Stimulated activated CD8-positive, alpha-beta memory T cell treated with anti-CD3 and anti-CD28 coated beads, Interleukin-15, amount 100 ng/mL, for 4 hours (primary cell): ENCODE measurements at regions not wholly inside any gene's neighbourhood (a gene's known extent, or its start where the extent isn't known, plus 50 kb on each side); places are given as distances from the start of the nearest gene placed in this dataset.
"Not testable (repeated sequence)": the region's sequence is repeated elsewhere in the genome, so short reads cannot be mapped to it uniquely, and the experiment has no call there.

ENCODE experiments used
- DNase-seq, 2 donors: peaks; one replicate each; pipeline ENCODE4 v3.0.0-alpha.2; 2020; ENCODE audit warnings: low read depth in 2 of 2

DNA sequence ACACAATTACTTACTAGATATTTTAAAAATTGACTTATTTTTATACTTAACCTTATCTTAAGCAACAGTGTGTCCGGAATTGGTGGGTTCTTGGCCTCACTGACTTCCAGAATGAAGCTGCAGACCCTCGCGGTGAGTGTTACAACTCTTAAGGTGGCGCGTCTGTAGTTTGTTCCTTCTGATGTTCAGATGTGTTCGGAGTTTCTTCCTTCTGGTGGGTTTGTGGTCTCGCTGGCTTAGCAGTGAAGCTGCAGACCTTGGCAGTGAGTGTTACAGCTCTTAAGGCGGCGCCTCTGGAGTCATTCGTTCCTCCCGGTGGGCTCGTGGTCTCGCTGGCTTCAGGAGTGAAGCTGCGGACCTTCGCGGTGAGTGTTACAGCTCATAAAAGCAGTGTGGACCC is 322.5 kb upstream of the CITED2 start:
- DNase-seq, result not testable (repeated sequence)

DNA sequence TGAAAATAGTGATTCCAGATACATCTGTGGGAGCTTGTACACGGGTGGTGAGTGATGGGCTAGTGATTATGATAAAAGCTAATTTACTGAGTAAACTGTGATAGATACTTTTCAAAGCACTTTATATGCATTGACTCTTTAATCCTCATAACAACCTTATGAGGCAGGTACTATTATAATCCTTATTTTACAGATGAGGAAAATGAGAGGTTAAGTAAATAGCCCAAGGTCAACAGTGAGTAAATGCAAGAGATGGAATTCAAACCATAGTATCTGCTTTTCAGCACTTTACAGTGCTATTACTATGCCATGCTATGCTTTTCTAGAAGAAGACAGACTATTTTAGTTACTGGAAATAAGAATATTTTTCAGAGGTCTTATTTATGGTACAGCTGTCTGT is 320.9 kb upstream of the CITED2 start:
- no peak for DNase-seq

DNA sequence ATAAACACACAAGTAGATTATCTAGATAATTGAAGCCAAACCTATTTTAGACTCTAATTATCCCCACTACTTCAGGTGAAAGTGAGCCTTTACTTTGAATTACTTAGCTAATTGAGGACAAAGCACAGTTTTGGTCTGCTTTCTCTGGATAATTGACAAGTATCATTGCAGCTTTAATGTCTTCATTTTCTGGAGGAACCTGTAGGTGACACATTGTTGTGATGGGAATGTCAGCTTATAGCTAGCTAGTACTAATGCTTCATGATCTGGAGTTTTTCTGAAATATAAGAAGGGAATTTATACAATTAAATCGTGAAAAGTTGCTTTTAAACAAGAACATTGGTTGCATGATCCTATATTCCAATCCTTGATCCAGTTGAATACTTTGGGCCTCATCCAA is 319.3 kb upstream of the CITED2 start:
- DNase-seq, result no peak

DNA sequence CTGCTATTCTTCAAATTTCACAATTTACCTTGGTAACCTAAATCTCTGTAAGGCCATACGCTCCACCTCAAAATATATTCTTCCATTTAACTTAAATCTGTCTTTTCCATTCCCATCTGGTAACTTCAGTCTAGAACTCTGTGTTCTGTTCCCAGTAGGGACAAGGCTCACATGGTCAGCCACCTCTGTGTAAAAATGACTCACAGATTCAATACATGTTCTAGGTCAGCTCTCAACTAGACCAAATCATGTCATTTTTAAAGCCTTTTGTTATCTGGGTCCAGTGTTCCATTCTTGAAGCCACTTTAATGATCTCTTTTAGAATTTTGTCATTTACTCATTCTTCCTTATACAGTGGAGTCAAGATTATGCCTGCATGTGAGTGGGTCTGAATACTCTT is 315.6 kb upstream of the CITED2 start:
- no peak for DNase-seq

DNA sequence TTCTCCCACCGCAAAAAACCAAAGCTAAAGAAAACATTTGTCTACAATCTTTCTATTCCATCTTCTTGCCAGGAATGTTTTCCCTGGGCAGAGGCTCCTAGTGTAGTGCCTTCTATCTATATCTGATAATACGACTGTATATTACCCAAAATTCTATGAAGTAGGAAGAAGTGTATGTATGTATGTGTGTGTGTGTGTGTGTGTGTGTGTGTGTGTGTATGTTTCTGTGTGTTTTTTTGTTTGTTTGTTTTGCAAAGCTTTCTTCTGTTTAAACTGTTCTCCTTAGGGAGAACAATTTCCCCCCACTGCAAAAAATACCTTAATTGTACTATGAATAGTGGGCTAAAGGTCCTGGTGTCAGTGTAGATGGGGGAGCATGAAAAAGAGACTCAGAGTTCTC is 312.6 kb upstream of the CITED2 start:
- DNase-seq, result no peak

DNA sequence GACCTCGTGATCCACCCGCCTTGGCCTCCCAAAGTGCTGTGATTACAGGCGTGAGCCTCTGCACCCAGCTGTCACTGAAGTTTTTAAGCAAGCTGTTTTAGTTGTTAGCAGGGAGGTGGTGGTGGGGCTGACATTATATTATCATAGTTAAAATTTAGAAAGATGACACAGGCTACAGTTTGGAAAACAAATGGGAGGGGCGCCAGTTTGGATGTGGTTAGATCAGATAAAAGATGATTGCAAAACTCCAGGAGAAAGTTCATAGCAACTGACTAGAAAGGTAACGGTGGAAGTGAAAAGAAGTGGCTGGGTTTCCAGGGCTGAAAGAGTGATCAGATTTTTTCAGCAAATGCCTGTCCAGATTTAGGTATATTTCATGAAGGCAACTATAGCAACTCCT is 311.9 kb upstream of the CITED2 start:
- no peak for DNase-seq

DNA sequence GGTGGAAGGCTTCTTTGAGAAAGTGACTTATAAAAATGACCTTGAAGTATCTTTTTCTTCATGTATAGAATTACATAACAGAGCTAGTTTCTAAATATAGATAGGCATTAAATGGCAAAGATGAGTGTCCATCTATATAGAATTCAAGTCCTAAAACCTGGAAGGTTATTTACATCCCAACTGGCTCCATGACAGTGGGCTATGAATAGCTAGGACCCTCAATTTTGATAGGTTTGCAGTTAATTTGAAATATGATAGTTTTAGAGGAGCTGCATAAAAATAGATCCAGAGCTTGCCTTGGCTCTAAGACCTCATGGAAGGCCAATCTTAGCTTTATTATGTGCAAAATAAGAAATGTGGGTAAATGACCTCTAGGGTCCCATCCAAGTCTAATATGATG is 310.6 kb upstream of the CITED2 start:
- DNase-seq, result no peak

DNA sequence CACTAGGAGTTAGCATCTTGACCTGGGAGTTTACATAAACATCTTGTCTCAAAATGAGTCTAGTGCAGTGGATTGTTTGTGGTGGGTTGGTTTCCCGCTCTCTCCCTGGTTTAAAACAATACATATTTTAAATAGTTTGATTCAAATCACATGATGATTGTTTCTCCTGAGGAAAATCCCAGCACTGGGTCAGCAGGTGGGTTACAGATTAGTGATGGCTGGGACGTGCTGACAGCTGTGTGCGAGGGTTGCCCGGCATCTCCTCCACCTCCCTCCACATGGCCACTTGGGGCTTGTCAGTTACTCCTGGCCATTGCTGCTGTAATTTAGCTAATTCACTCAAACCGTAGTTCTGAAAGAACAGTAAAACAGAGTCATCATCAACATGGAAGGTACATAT is 306.4 kb upstream of the CITED2 start:
- no peak for DNase-seq

DNA sequence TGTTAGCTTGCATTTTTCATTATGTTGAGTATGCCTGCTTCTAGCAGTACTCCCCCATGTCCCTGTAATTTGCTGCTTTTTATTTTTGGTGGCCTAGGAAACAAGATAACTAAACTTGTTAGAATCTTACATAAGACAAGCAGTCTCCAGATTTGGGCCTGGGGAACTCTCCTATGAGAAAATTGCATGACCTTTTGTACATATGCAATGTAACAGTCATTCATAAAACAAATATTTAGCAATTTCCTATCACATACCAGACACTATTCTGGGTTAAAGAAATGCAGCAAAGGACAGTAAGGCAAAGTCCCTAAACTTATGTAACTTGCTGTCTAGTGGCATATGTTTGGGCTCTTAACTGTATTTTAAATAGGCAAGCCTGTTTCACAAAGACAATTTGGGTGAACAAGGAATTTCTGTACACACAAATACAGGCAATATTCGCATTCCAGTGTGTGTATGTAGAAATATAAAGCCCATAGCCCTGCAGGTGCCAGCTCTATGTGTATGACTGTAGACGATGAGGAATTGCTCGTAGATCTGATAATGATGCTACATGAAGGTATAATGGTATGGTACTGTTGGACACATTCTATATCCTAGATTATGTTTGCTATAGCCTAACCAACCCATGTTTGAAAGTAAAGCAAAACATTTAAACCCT is 305.2 kb upstream of the CITED2 start:
- DNase-seq, result no peak

DNA sequence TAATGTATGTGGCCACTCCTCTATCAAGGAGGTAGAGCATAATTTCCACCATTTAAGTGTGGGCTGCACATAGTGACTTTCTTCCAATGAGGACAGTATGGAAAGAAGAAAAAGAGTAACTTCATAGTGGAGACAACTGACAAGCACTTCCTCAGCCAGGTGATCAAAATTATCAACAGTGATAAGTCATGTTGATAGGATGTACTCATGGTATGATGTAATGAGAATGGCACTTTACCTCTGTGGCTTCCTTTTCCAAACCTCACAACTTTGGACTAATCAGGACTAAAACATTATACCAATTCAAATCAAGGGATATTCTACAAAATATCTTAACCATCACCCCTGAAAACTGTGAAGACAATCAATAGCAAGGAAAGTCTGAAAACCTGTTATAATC is 302.3 kb upstream of the CITED2 start:
- no peak for DNase-seq

DNA sequence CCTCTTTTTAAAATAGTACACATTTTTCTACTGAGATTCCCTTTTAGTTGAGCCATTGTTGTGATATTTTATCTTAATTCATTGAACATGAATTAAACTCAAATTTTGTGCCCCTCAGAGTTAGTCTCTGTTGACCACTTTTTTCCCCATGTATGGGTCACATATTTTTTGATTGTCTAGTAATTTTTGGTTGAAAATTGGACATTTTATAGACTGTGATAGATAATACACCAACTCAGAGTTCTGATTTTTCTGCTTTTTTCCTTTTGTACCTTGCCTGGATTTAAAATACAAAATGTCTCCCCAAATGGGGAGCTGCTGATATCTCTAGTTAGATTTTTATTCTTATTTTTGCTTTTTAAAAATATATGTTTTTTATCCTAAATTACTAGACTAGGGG is 291.8 kb upstream of the CITED2 start:
- DNase-seq, result no peak

DNA sequence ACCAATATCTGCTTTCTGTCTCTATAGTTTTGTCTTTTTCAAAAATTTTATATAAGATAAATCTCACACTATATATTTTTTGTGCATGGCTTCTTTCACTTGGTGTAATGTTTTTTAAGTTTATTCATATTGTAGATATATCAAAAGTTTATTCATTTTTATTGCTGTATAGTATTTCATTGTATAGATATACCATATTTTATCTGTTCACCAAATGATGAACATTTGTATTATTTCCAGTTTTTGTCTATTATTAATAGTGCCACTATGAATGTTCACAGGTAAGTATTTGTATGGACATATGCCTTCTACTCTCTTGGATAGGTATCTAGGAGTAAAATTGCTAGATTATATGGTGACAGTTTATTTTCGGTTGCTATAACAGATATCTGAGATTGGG is 289.5 kb upstream of the CITED2 start:
- DNase-seq, result no peak

DNA sequence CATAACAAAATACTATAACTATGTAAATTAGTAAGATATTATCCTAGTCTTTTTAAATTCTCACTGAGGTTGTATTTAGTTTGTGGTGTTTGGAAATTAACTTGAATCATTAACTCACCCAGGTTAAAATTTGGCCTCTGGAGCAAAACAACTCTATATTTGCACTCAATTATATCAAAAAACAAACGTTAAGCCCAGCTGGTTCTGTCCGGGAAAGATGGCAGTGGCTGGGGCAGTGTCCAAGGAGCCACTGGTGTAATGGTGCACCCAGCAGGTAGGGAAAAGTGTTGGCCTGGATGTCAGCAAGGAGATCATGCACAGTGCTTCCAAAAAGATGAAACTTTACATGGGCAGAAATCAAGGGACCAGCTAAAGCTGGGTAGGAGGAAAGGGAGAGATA is 285.3 kb upstream of the CITED2 start:
- DNase-seq, result no peak

DNA sequence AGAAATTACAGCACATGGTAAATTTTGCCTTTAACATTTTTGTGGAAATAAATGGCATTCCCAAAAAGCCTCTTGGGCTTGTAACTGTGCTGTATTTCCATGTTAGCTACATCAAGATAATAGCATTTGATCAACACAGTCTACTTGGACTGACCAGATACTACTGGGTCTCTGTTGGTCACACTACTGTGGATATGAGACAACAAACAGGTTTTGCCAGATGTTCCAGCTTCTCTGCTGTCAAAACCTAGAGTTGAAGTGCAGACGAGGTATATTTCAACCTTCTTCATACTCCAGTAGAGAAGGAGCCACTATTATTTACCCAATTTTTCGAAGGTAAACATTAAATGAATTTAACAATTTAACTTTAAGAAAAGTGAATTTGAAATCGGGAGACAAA is 284.7 kb upstream of the CITED2 start:
- DNase-seq, result no peak

DNA sequence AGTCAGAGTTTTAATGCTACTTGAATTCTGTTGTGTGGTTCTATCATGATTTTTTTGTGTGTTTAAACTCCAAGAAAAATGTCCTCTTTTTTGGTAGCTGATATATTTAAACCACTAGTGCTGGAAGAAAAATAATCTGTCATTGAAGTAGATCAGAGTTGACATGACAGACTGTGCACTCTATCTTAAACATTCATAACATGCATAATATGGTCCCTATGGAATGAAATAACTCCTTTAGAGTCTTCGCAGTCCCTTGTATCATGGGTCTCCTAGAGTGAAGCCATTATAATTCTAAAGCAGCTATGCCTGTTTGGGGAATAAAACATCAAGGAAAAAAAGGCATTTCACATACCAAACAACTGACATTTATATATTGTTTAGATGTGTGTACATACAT is 282.7 kb upstream of the CITED2 start:
- no peak for DNase-seq

DNA sequence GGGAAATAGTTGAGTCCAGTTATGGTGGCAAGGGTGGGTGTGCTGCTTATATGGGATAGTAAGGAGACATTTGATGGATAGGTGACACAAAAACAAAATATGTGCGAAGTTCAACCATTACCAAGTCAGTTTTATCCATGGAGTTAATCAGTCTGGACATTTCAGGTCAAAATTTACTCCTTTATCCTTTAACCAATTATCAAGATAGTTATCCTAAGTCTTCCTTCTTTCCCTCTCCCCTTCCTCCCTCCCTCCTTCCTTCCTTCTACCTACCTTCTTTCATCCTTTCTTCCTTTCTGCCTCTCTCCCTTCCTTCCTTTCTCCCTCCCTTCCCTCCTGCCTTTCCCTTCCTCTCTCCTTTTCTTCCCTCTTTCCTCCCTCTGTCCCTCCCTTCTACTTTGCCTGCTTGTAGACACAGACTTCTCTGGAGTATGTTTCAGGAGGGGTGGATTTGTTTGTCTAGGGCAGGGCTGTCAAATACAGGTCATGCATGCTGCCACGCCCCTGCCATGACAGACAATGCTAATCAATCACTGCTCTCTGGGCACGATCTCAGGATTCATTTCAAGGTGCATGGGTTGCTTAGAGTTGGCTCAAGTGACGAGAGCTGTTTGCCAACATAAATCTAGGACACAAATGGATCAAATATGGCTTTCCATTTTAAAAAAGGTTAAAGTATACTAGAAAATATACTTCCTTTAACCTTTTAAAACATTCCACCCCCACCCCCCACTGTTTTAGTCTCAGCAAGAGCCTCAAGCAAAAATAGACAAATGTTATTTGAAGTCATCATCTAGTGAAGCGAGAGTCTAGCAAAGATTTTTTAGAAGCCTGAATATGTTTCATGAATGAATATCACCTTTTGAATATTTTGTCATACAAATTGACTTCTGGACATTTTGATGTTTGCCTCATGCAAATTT is 281.6 kb upstream of the CITED2 start:
- no peak for DNase-seq

DNA sequence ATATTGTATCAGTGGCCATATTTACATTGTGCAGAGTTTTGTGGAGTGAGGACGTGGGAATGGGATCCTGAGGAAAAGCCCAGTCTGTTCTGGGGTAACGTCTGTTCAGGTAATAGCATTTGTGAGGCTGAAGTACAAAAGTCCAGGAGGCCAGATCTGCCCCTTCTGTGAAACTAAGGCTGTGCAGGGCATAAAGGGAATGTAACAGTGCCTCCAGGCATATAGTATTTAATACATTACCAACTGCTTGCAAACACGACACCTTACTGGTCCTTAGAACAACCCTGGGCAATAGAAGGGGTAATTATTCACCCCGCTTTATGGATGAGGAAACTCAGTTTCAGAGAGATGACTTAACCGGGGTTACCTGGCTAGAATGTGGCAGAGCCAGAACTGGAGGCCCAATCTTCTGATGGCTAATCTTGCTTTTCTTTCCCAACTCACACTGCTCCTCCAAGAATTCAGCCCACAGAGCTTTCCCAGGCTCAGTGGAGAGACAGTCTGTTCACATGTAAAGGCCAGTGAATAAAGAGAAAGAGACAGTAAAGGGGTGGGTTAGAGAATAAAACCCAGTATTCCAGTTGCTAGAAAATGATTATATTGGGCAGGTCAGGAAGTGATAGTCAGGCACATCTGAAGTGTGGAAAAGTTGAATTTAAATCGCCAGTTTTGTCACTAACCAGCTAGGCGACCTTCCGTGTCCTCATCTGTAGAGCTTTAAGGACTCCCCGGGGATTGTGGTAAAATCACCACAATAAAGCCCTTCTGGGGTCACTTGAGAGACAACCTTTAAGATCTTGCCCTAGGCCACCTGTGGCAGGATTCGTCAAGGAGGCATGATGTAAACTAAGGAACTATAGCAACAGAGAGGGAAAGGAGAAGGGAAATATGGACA is 280.7 kb upstream of the CITED2 start:
- DNase-seq, result no peak

DNA sequence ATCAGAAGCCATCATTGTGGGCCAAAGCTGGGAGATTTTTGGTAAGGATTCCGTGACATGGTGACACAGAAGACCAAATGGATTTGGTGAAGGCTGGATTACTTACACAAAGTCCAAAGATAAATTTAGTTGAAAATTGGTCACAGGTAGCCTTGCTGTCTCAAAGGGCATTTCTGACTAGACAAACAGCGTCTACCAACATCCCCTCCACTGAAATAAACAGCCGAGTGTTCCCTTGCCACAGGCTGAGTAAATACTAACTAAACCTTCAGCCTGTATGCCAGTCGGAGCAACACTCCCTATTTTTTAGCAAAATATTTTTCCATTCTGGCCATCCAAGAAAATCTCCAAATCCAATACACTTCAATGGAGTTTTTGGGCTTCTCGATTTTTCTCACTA is 279.9 kb upstream of the CITED2 start:
- no peak for DNase-seq

DNA sequence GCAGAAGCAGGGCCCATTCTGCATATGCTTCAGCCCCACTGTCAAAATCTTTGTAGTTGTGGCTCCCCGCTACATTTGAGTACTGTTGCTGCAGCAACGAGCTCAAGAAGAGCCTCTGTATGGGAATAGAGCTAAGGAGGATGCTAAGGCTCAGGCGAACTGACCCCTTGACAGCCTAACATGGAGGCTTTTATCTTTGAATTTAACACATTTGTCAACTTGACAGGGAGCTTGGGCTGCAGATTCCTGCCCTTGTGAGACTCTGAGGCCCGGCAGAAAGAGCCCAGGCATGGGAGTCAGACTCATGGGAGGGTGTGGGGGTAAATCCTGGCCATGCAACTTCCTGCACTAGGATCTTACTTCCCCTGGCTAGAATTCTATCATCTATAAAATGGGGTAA is 278.7 kb upstream of the CITED2 start:
- no peak for DNase-seq

DNA sequence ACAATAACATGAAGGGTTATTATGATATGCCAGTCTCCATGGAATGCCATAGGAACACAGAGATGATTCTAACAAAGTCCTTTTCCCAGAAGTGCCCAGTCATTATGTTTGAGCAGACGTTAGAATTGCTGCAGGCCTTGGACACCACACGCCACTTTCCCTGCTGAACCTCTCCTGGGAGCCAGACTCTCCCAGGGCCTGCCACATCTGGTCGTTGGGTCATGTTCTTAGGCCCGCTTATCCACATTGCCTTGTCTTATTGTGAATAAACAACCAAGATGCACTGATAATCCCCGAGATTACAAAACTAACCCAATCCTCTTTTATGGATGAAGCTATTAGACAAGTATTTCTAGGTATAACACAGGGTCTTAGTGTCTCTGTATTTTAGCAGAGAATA is 276.5 kb upstream of the CITED2 start:
- no peak for DNase-seq

DNA sequence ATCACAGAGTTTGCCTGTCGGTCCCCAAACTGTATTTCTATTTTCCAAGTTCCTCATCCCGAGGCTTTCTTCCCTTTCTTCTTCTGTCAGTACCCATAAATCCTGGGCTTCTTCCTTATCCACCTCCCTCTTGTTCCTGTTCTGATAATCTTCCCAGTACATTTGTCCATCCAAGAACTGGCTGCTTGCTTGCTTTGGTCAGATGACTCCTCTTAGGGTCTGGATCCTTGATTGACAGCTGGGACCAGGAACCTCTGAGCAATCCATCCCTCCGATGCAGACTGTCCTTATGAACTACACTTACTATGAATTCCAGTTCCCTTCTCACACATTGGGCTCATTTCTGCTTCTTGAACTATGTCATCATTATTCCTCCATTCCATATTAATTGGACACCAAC is 275.3 kb upstream of the CITED2 start:
- no peak for DNase-seq

DNA sequence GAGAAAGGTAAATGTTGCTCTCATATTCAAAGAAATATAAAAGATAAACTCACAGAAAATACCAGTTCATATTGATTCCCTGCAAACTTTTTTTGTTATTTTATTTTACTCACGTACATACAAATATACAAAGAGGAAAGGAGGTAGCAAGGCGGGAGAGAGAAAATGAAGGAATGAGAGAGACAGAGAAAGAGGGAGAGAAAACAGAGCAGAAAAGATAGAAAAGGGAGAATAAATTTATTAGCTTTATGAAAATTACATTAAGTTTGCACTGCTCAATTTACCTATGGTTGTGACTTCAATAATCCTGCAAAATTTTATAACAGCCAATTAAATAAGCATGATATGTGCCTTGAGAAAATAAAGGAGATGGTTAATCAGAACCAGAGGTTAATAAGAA is 274.7 kb upstream of the CITED2 start:
- DNase-seq, result no peak
